Breast epithelium (tissue), 4 donors: ENCODE measurements at regions not wholly inside any gene's neighbourhood (a gene's known extent, or its start where the extent isn't known, plus 50 kb on each side); places are given as distances from the start of the nearest gene placed in this dataset.

Experiments used
- DNase-seq, 2 donors: peaks; one replicate each; pipeline ENCODE4 v3.0.0-alpha.2; 2019; ENCODE audit warnings: low spot score in 2 of 2
- H3K27ac ChIP-seq, 2 donors: fragments of 200-600 bp; sonication (generic) in 1 of 2; one replicate each; pipeline ENCODE4 v1.5.1; 2016 to 2019; ENCODE audit warnings: mild to moderate bottlenecking in 1 of 2
- H3K27me3 ChIP-seq, 2 donors: fragments of 200-600 bp; sonication (generic) in 1 of 2; one replicate each; pipeline versions ENCODE4 v1.5.1 to v1.6.0; 2017 to 2019; ENCODE audit warnings: control low read depth in 1 of 2, mild to moderate bottlenecking in 1 of 2
- H3K36me3 ChIP-seq: fragments of 200-600 bp; one replicate; pipeline ENCODE4 v1.5.1; 2019
- H3K4me1 ChIP-seq, 2 donors: fragments of 200-600 bp; sonication (generic); one replicate each; pipeline ENCODE4 v1.5.1; 2016 to 2019; ENCODE audit warnings: control low read depth in 1 of 2
- H3K4me3 ChIP-seq, 3 donors: fragments of 200-600 bp; sonication (generic); 1 replicate in 2 of 3; 2 replicates in 1 of 3; pipeline ENCODE4 v1.5.1; 2016 to 2019; ENCODE audit warnings: mild to moderate bottlenecking in 3 of 3, moderate library complexity in 2 of 3
- H3K9me3 ChIP-seq, 2 donors: fragments of 200-600 bp; sonication (generic) in 1 of 2; one replicate each; pipeline ENCODE4 v1.5.1; 2016 to 2019; ENCODE audit warnings: control low read depth in 1 of 2
- CTCF ChIP-seq, 3 donors: fragments of 450-650 bp; IDR thresholded peaks; one replicate each; pipeline ENCODE4 v1.5.1; 2016 to 2017; ENCODE audit warnings: antibody characterized with exemption in 3 of 3, mild to moderate bottlenecking in 3 of 3, moderate library complexity in 3 of 3
- POLR2A ChIP-seq: fragments of 450-650 bp; IDR thresholded peaks from one replicate; pipeline ENCODE4 v1.6.1; 2016; ENCODE audit warnings: antibody characterized with exemption, mild to moderate bottlenecking, moderate library complexity
- POLR2AphosphoS5 ChIP-seq, 3 donors: sonication (generic); formaldehyde crosslinking; IDR thresholded peaks; one replicate each; pipeline ENCODE4 v1.6.1; 2017; ENCODE audit warnings: antibody characterized with exemption in 3 of 3
- intact Hi-C: fragments of 100-400 bp; cut with DNase I; formaldehyde crosslinking; loops from one replicate; pipeline ENCODE4 v1.15.1; 2023; ENCODE audit warnings: low total_unique reads

GRCh38 chr18:22683196-22683676 is 249.9 kb upstream of the RBBP8 start:
- Histone ChIP-seq H3K4me1 (no peaks in the 10 kb centered on the region), H3K4me3 (peak overlapping the region in 1 of 3 donors; percentile 25), H3K27me3 (no peaks in the 10 kb centered on the region), H3K27ac (peak overlapping the region in 1 of 2 donors; percentile 5), H3K9me3 (peaks cover 0 to 6% of the 10 kb centered on the region in 2 donors), H3K36me3 (no peaks in the 10 kb centered on the region)
- intact Hi-C loops = no loop called here
- no peak for TF ChIP-seq CTCF (IDR thresholded peaks at IDR 0.05)
- peak in 1 of 2 donors; percentile 61 for DNase-seq

- H3K36me3 ChIP-seq = no peaks in the 10 kb centered on the region
- H3K4me1 ChIP-seq = no peaks in the 10 kb centered on the region
- H3K4me3 ChIP-seq = no peak overlapping the region
- no peak for DNase-seq
- peaks cover 0 to 8% of the 10 kb centered on the region in 2 donors for H3K9me3 ChIP-seq
- no peaks in the 10 kb centered on the region for H3K27me3 ChIP-seq
- no peak overlapping the region for H3K27ac ChIP-seq
- TF ChIP-seq POLR2AphosphoS5 (IDR thresholded peaks at IDR 0.05) (no peak), POLR2A (no peak), CTCF (IDR thresholded peaks at IDR 0.05) (no peak)
- intact Hi-C loops = no loop called here
Measured at GRCh38 chr18:22683786-22684185, 249.3 kb upstream of the RBBP8 start.

GRCh38 chr18:22684268-22684667 is 248.9 kb upstream of the RBBP8 start:
- Histone ChIP-seq H3K27me3 (no peaks in the 10 kb centered on the region), H3K4me3 (no peak overlapping the region), H3K4me1 (no peaks in the 10 kb centered on the region), H3K27ac (no peak overlapping the region), H3K36me3 (no peaks in the 10 kb centered on the region), H3K9me3 (peaks cover 0 to 8% of the 10 kb centered on the region in 2 donors)
- intact Hi-C loops = no loop called here
- TF ChIP-seq POLR2AphosphoS5 (IDR thresholded peaks at IDR 0.05) (no peak), POLR2A (no peak), CTCF (IDR thresholded peaks at IDR 0.05) (no peak)
- no peak for DNase-seq

- no peaks in the 10 kb centered on the region for H3K4me1 ChIP-seq
- H3K4me3 ChIP-seq = no peak overlapping the region
- H3K9me3 ChIP-seq = peaks cover 0 to 8% of the 10 kb centered on the region in 2 donors
- no peak overlapping the region for H3K27ac ChIP-seq
- H3K27me3 ChIP-seq = no peaks in the 10 kb centered on the region
- no peak for TF ChIP-seq POLR2A
- TF ChIP-seq CTCF (IDR thresholded peaks at IDR 0.05) = no peak
- TF ChIP-seq POLR2AphosphoS5 (IDR thresholded peaks at IDR 0.05) = no peak
- intact Hi-C loops = no loop called here
- no peak for DNase-seq
- no peaks in the 10 kb centered on the region for H3K36me3 ChIP-seq
Measured at GRCh38 chr18:22685788-22686187, 247.3 kb upstream of the RBBP8 start.

GRCh38 chr18:22687892-22688680 is 245.0 kb upstream of the RBBP8 start:
- Histone ChIP-seq H3K9me3 (peaks cover 0 to 8% of the 10 kb centered on the region in 2 donors), H3K4me3 (no peak overlapping the region), H3K4me1 (no peaks in the 10 kb centered on the region), H3K27me3 (no peaks in the 10 kb centered on the region), H3K36me3 (no peaks in the 10 kb centered on the region), H3K27ac (no peak overlapping the region)
- no peak for DNase-seq
- intact Hi-C loops = no loop called here
- TF ChIP-seq POLR2AphosphoS5 (IDR thresholded peaks at IDR 0.05) = no peak
- TF ChIP-seq POLR2A = no peak
- TF ChIP-seq CTCF (IDR thresholded peaks at IDR 0.05) = no peak
